Tibial nerve (tissue), 4 donors: ENCODE measurements at regions not wholly inside any gene's neighbourhood (a gene's known extent, or its start where the extent isn't known, plus 50 kb on each side); places are given as distances from the start of the nearest gene placed in this dataset.

Experiments
- CTCF ChIP-seq, 5 experiments: fragments of 200-600 bp in 3 of 5; fragments of 450-650 bp in 2 of 5; sonication (generic) in 3 of 5; IDR thresholded peaks; one replicate each; pipeline ENCODE4 v1.5.1; 2016 to 2019; ENCODE audit warnings: antibody characterized with exemption in 5 of 5, mild to moderate bottlenecking in 3 of 5, moderate library complexity in 2 of 5
- EP300 ChIP-seq, 2 donors: sonication (generic); formaldehyde crosslinking; IDR thresholded peaks; one replicate each; pipeline ENCODE4 v1.6.1; 2017; ENCODE audit warnings: antibody characterized with exemption in 2 of 2, mild to moderate bottlenecking in 1 of 2

GRCh38 chrX:13415509-13415908 is 95.7 kb upstream of the ATXN3L start:
- TF ChIP-seq CTCF (IDR thresholded peaks at IDR 0.05) (no peak), EP300 (IDR thresholded peaks at IDR 0.05) (no peak)
